DMS 273 (cell line): ENCODE measurements at regions not wholly inside any gene's neighbourhood (a gene's known extent, or its start where the extent isn't known, plus 50 kb on each side); places are given as distances from the start of the nearest gene placed in this dataset.

Experiments used
- DNase-seq: peaks from one replicate; lab custom pipeline; 2025; ENCODE audit not compliant: unreplicated experiment; lab: John Stamatoyannopoulos, UW

GRCh38 chr13:64289702-64290101, 2874.1 kb upstream of the PCDH20 start:
- no peak for DNase-seq

- no peak for DNase-seq
Measured at GRCh38 chr13:64283926-64284325, 2868.3 kb upstream of the PCDH20 start.

- DNase-seq: no peak
Measured at GRCh38 chr13:64278493-64278892, 2862.8 kb upstream of the PCDH20 start.

GRCh38 chr13:64277097-64277496, 2861.4 kb upstream of the PCDH20 start:
- DNase-seq: no peak

GRCh38 chr13:64276232-64276631, 2860.6 kb upstream of the PCDH20 start:
- DNase-seq: no peak

- no peak for DNase-seq
Measured at GRCh38 chr13:64274481-64275217, 2859.0 kb upstream of the PCDH20 start.

- no peak for DNase-seq
Measured at GRCh38 chr13:64273780-64274179, 2858.1 kb upstream of the PCDH20 start.

- DNase-seq: no peak
Measured at GRCh38 chr13:64272681-64273080, 2857.0 kb upstream of the PCDH20 start.

GRCh38 chr13:64266024-64266423, 2850.4 kb upstream of the PCDH20 start:
- no peak for DNase-seq

- DNase-seq: no peak
Measured at GRCh38 chr13:64263285-64263684, 2847.6 kb upstream of the PCDH20 start.

- no peak for DNase-seq
Measured at GRCh38 chr13:64256751-64257150, 2841.1 kb upstream of the PCDH20 start.

GRCh38 chr13:64255988-64256387, 2840.3 kb upstream of the PCDH20 start:
- DNase-seq: no peak

GRCh38 chr13:64248371-64249065, 2832.9 kb upstream of the PCDH20 start:
- DNase-seq: no peak

- DNase-seq: no peak
Measured at GRCh38 chr13:64239372-64239771, 2823.7 kb upstream of the PCDH20 start.

GRCh38 chr13:64234255-64234654, 2818.6 kb upstream of the PCDH20 start:
- no peak for DNase-seq

- no peak for DNase-seq
Measured at GRCh38 chr13:64223016-64223415, 2807.4 kb upstream of the PCDH20 start.

- no peak for DNase-seq
Measured at GRCh38 chr13:64206430-64207225, 2791.0 kb upstream of the PCDH20 start.

GRCh38 chr13:64202517-64202916, 2786.9 kb upstream of the PCDH20 start:
- DNase-seq: no peak

- no peak for DNase-seq
Measured at GRCh38 chr13:64197232-64197631, 2781.6 kb upstream of the PCDH20 start.

- DNase-seq: no peak
Measured at GRCh38 chr13:64186503-64187250, 2771.0 kb upstream of the PCDH20 start.

- DNase-seq: no peak
Measured at GRCh38 chr13:64186071-64186470, 2770.4 kb upstream of the PCDH20 start.
